ENCODE measurements at regions not wholly inside any gene's neighbourhood (a gene's known extent, or its start where the extent isn't known, plus 50 kb on each side); places are given as distances from the start of the nearest gene placed in this dataset.

DNA sequence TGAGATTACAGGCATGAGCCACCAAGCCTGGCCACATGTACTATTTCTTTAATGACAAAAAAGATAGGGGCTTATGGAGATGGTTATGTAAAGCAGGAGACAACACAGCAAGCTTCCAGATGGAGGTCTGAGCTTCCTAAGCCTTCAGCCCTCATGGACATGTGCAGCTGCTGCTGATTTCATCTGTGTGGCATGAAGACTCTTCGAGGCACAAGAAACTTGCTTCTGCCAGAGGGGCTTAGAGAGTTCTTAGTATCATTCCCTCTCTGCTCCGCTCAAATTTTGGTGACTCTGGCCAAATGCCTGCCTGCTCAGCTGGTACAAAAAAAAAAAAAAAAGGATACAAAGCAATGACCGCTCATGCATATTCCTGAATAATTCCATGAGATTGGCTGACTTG is 552.5 kb downstream of the TYW1 start:
- no peaks in the 10 kb centered on the region for H3K36me3 Mint-ChIP-seq
- DNase-seq (ENCODE audit: low spot score in 2 of 2) (no peak), ATAC-seq (ENCODE audit: low read depth) (no peak)
- H3K4me1 Mint-ChIP-seq: no peaks in the 10 kb centered on the region
- peaks cover 8% of the 10 kb centered on the region for H3K9me3 Mint-ChIP-seq
- H3K27me3 Mint-ChIP-seq: no peaks in the 10 kb centered on the region
- no peak overlapping the region for H3K4me3 Mint-ChIP-seq
- no peak overlapping the region for H3K27ac Mint-ChIP-seq

DNA sequence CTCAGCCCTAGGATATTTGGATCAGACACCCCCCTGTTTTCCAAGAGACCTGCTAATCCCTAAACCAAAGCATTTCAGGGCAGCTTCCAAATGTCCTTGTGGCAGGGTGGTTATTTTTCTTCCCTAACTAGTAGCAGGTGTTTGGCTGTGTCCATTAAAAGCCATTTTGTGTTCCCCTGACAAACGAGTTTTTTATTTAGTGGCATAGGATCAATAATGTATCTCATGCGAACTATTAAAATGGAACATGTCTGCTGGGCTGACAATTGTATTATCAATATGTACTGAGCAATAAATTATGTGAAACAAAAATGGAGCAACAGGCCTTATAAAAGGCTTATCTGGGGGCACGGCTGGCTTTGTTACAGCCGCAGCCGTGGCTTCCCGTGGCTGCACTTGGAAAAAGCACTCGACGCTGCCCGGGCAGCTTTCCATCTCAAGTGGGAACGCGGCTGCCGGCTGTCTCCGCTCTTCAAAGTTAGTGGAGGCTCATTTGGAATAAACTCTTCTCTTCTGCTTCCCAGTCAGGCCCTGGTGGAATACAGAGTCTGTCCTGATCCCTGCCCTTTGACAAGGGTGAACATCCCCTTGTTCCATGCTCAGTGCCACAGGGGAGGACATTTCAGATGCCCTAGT is 554.3 kb downstream of the TYW1 start:
- H3K4me1 Mint-ChIP-seq: no peaks in the 10 kb centered on the region
- H3K27ac Mint-ChIP-seq: no peak overlapping the region
- no peaks in the 10 kb centered on the region for H3K27me3 Mint-ChIP-seq
- ATAC-seq (ENCODE audit: low read depth): no peak
- H3K4me3 Mint-ChIP-seq: no peak overlapping the region
- H3K36me3 Mint-ChIP-seq: no peaks in the 10 kb centered on the region
- peaks cover 8% of the 10 kb centered on the region for H3K9me3 Mint-ChIP-seq
- DNase-seq (ENCODE audit: low spot score in 2 of 2): no peak

DNA sequence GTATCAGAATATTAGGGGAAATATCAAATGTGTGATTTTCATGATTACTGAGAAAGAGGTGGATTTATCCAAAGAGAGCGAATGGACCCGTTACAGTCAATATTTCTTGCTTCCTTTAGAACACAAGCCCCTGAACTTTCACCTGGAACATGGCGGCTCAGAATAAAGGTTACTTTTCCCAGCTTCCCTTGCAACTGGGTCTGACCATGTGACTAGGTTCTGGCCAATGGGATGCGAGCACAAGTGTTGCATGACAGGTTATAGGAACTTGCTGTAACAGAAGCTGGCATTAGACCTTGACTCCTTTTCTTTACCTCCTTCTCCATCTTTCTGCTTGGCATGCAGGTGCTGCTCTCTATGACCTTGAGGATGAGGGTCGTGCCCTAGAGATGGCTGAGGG is 556.1 kb downstream of the TYW1 start:
- Mint-ChIP-seq H3K27me3 (no peaks in the 10 kb centered on the region), H3K9me3 (peaks cover 6% of the 10 kb centered on the region), H3K4me3 (no peak overlapping the region), H3K27ac (no peak overlapping the region), H3K36me3 (no peaks in the 10 kb centered on the region), H3K4me1 (no peaks in the 10 kb centered on the region)
- no peak for DNase-seq (ENCODE audit: low spot score in 2 of 2)
- no peak for ATAC-seq (ENCODE audit: low read depth)

GRCh38 chr7:67553378-67553777 is 556.7 kb downstream of the TYW1 start:
- DNase-seq (ENCODE audit: low spot score in 2 of 2): no peak
- Mint-ChIP-seq H3K27ac (no peak overlapping the region), H3K36me3 (no peaks in the 10 kb centered on the region), H3K9me3 (peaks cover 6% of the 10 kb centered on the region), H3K4me3 (no peak overlapping the region), H3K27me3 (no peaks in the 10 kb centered on the region), H3K4me1 (no peaks in the 10 kb centered on the region)
- no peak for ATAC-seq (ENCODE audit: low read depth)

GRCh38 chr7:67554986-67555385 is 558.4 kb downstream of the TYW1 start:
- no peaks in the 10 kb centered on the region for H3K27me3 Mint-ChIP-seq
- no peak for ATAC-seq (ENCODE audit: low read depth)
- no peaks in the 10 kb centered on the region for H3K36me3 Mint-ChIP-seq

DNA sequence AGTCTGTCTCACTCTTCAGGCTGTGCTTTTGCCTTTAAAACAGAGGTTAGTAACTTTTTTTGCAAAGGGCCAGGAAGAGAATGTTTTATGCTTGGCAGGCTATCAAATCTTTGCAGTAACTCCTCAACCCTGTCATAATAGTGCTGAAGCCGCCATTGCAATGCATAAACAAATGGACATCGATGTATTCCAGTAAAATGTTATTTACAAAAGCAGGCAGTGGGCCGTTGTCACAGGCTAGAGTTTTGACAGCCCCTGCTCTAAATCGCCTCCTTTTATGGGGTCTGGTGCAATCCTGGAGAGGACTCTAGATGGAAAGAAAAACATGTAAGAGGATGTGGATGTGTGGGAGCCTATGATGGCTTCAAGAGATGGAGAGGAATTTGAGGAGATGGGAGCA is 568.3 kb downstream of the TYW1 start:
- Mint-ChIP-seq H3K9me3 (peaks cover 4% of the 10 kb centered on the region), H3K36me3 (no peaks in the 10 kb centered on the region)
- DNase-seq (ENCODE audit: low spot score in 2 of 2): no peak

More at GRCh38 chr7:67554986-67555385, 558.4 kb downstream of the TYW1 start:
- DNase-seq (ENCODE audit: low spot score in 2 of 2): no peak
- H3K9me3 Mint-ChIP-seq: peaks cover 6% of the 10 kb centered on the region
- no peak overlapping the region for H3K4me3 Mint-ChIP-seq
- H3K4me1 Mint-ChIP-seq: no peaks in the 10 kb centered on the region
- H3K27ac Mint-ChIP-seq: no peak overlapping the region

DNA sequence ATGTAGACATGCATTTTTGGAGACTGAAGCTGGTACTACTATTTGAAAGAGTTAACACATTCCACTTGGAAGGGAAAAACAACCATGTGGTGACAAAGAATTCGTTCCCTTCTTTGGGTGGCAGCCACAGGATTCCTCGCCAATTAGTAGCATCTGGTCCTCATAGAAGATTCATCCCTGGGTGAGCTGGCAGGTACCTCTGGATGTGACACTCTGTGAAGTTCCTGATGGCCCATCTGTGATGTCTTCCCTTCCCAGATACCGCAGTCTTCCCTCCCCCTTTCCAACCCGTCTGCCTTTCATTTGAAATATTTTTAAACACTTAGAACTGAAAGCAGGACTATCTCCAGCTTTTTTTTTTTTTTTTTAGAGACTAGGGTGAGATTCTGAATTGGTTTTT is 569.5 kb downstream of the TYW1 start:
- Mint-ChIP-seq H3K27me3 (peaks cover 1% of the 10 kb centered on the region), H3K9me3 (peaks cover 3% of the 10 kb centered on the region), H3K4me3 (no peak overlapping the region), H3K27ac (no peak overlapping the region), H3K36me3 (no peaks in the 10 kb centered on the region), H3K4me1 (no peaks in the 10 kb centered on the region)
- no peak for ATAC-seq (ENCODE audit: low read depth)
- no peak for DNase-seq (ENCODE audit: low spot score in 2 of 2)

More for the DNA sequence above, 568.3 kb downstream of the TYW1 start:
- no peak for ATAC-seq (ENCODE audit: low read depth)
- Mint-ChIP-seq H3K4me3 (no peak overlapping the region), H3K27me3 (peaks cover 1% of the 10 kb centered on the region), H3K4me1 (no peaks in the 10 kb centered on the region), H3K27ac (no peak overlapping the region)

GRCh38 chr7:67571026-67571545 is 574.5 kb downstream of the TYW1 start:
- Mint-ChIP-seq H3K4me1 (no peaks in the 10 kb centered on the region), H3K27me3 (no peaks in the 10 kb centered on the region), H3K4me3 (no peak overlapping the region), H3K36me3 (no peaks in the 10 kb centered on the region), H3K9me3 (no peaks in the 10 kb centered on the region), H3K27ac (no peak overlapping the region)
- ATAC-seq (ENCODE audit: low read depth): no peak
- no peak for DNase-seq (ENCODE audit: low spot score in 2 of 2)

- Mint-ChIP-seq H3K4me3 (no peak overlapping the region), H3K27me3 (no peaks in the 10 kb centered on the region), H3K4me1 (no peaks in the 10 kb centered on the region), H3K27ac (no peak overlapping the region), H3K36me3 (no peaks in the 10 kb centered on the region), H3K9me3 (no peaks in the 10 kb centered on the region)
- ATAC-seq (ENCODE audit: low read depth): no peak
- no peak for DNase-seq (ENCODE audit: low spot score in 2 of 2)
Observed at GRCh38 chr7:67573639-67574038, 577.0 kb downstream of the TYW1 start.

DNA sequence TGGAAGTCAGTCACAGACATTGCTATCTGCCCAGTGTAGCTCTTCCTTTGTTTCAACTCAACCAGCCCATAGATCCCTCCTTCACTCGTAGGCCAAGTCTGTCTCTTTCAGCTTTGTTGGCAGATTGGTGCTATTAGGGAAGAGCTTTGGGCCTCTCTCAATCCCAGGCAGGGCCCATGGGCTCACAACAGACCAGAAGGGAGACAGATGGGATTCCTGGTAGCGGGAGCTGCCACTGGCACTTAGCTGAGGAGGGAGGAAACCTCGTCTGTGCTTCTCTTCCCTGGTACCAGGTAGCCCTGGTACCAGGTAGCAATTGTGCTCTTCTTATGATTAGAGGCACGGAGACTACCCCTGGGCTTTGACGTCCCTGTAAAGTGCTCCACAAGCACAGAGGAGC is 592.0 kb downstream of the TYW1 start:
- Mint-ChIP-seq H3K36me3 (no peaks in the 10 kb centered on the region), H3K4me3 (no peak overlapping the region), H3K27me3 (no peaks in the 10 kb centered on the region), H3K9me3 (peaks cover 10% of the 10 kb centered on the region), H3K4me1 (no peaks in the 10 kb centered on the region), H3K27ac (no peak overlapping the region)
- no peak for DNase-seq (ENCODE audit: low spot score in 2 of 2)
- ATAC-seq (ENCODE audit: low read depth): no peak

DNA sequence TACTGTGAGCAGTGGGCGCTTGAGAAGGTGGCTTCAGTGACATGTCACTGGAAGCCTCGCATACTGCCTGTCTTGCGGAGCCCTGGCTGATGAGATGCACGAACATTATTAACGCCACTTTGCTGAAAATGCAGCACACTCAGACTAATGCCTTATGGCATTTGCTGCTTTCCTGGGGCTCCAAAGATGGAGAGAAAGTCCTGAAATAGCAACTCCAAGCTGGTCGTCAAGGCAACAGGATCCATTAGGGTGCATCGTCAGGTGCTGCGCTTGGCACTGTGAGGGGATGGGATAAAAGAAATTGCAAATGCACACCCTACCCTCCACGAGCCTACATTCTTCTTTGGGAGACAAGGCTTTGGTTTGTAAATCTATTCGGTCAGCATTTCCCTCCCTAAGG is 592.5 kb downstream of the TYW1 start:
- Mint-ChIP-seq H3K36me3 (no peaks in the 10 kb centered on the region), H3K27me3 (no peaks in the 10 kb centered on the region), H3K9me3 (peaks cover 8% of the 10 kb centered on the region), H3K4me3 (no peak overlapping the region), H3K4me1 (no peaks in the 10 kb centered on the region), H3K27ac (no peak overlapping the region)
- DNase-seq (ENCODE audit: low spot score in 2 of 2) (no peak), ATAC-seq (ENCODE audit: low read depth) (no peak)

- no peak overlapping the region for H3K4me3 Mint-ChIP-seq
Observed at GRCh38 chr7:67590649-67591048, 594.0 kb downstream of the TYW1 start.

DNA sequence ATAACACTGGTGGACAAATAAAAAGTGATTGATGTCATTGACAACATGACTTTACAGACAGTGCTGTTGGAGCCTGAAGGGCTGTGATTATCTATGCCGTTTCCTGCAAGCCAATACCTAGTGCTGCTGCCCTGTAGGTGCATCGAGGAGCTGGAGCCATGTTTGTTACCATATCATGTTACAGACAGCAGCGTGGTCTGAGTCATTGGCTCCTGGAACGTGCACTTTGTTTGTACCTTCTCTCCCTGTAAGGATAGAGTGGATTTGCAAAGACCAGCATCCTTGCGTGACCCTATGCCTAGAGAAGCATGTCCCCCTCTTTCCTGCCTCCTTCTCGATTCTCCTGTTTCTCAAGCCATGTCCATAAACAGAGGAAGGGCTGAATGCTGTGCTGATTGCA is 597.2 kb downstream of the TYW1 start:
- no peak for ATAC-seq (ENCODE audit: low read depth)
- no peak overlapping the region for H3K27ac Mint-ChIP-seq
- DNase-seq (ENCODE audit: low spot score in 2 of 2): no peak
- H3K36me3 Mint-ChIP-seq: no peaks in the 10 kb centered on the region
- no peaks in the 10 kb centered on the region for H3K27me3 Mint-ChIP-seq
- H3K4me3 Mint-ChIP-seq: no peak overlapping the region
- H3K9me3 Mint-ChIP-seq: peaks cover 4% of the 10 kb centered on the region
- no peaks in the 10 kb centered on the region for H3K4me1 Mint-ChIP-seq

More at GRCh38 chr7:67590649-67591048, 594.0 kb downstream of the TYW1 start:
- no peaks in the 10 kb centered on the region for H3K27me3 Mint-ChIP-seq
- peaks cover 7% of the 10 kb centered on the region for H3K9me3 Mint-ChIP-seq
- no peaks in the 10 kb centered on the region for H3K36me3 Mint-ChIP-seq
- DNase-seq (ENCODE audit: low spot score in 2 of 2): no peak
- no peak overlapping the region for H3K27ac Mint-ChIP-seq
- H3K4me1 Mint-ChIP-seq: no peaks in the 10 kb centered on the region
- ATAC-seq (ENCODE audit: low read depth): no peak

GRCh38 chr7:67595431-67596180 is 599.0 kb downstream of the TYW1 start:
- H3K27ac Mint-ChIP-seq: no peak overlapping the region
- no peaks in the 10 kb centered on the region for H3K36me3 Mint-ChIP-seq
- H3K4me3 Mint-ChIP-seq: no peak overlapping the region
- H3K27me3 Mint-ChIP-seq: no peaks in the 10 kb centered on the region
- DNase-seq (ENCODE audit: low spot score in 2 of 2) (no peak), ATAC-seq (ENCODE audit: low read depth) (no peak)
- H3K9me3 Mint-ChIP-seq: peaks cover under 1% of the 10 kb centered on the region
- H3K4me1 Mint-ChIP-seq: no peaks in the 10 kb centered on the region

GRCh38 chr7:67597161-67597560 is 600.5 kb downstream of the TYW1 start:
- H3K9me3 Mint-ChIP-seq: no peaks in the 10 kb centered on the region

More at GRCh38 chr7:67597161-67597560, 600.5 kb downstream of the TYW1 start:
- Mint-ChIP-seq H3K4me1 (no peaks in the 10 kb centered on the region), H3K4me3 (no peak overlapping the region), H3K27me3 (no peaks in the 10 kb centered on the region), H3K36me3 (no peaks in the 10 kb centered on the region), H3K27ac (no peak overlapping the region)
- DNase-seq (ENCODE audit: low spot score in 2 of 2): no peak
- ATAC-seq (ENCODE audit: low read depth): no peak

Measured in memory B cell (primary cell).